ENCODE measurements at regions not wholly inside any gene's neighbourhood (a gene's known extent, or its start where the extent isn't known, plus 50 kb on each side); places are given as distances from the start of the nearest gene placed in this dataset.
"Not testable (repeated sequence)": the region's sequence is repeated elsewhere in the genome, so short reads cannot be mapped to it uniquely, and the experiment has no call there.

GRCh38 chr5:30385754-30386153 is 807.7 kb upstream of the CDH6 start:
- DNase-seq (ENCODE audit: low read depth in 2 of 2), result no peak

GRCh38 chr5:30384171-30384570 is 809.3 kb upstream of the CDH6 start:
- no peak for DNase-seq (ENCODE audit: low read depth in 2 of 2)

GRCh38 chr5:30380228-30380627 is 813.3 kb upstream of the CDH6 start:
- DNase-seq (ENCODE audit: low read depth in 2 of 2), result no peak

- DNase-seq (ENCODE audit: low read depth in 2 of 2), result no peak
Measured at GRCh38 chr5:30376848-30377247, 816.6 kb upstream of the CDH6 start.

- no peak for DNase-seq (ENCODE audit: low read depth in 2 of 2)
Measured at GRCh38 chr5:30368064-30368463, 825.4 kb upstream of the CDH6 start.

- not testable (repeated sequence) for DNase-seq (ENCODE audit: low read depth in 2 of 2)
Measured at GRCh38 chr5:30365031-30365430, 828.5 kb upstream of the CDH6 start.

GRCh38 chr5:30357371-30357770 is 836.1 kb upstream of the CDH6 start:
- no peak for DNase-seq (ENCODE audit: low read depth in 2 of 2)

- no peak for DNase-seq (ENCODE audit: low read depth in 2 of 2)
Measured at GRCh38 chr5:30355675-30356074, 837.8 kb upstream of the CDH6 start.

- DNase-seq (ENCODE audit: low read depth in 2 of 2), result no peak
Measured at GRCh38 chr5:30347858-30348257, 845.6 kb upstream of the CDH6 start.

- not testable (repeated sequence) for DNase-seq (ENCODE audit: low read depth in 2 of 2)
Measured at GRCh38 chr5:30345539-30346345, 847.7 kb upstream of the CDH6 start.

- DNase-seq (ENCODE audit: low read depth in 2 of 2), result no peak
Measured at GRCh38 chr5:30343707-30344106, 849.8 kb upstream of the CDH6 start.

- no peak for DNase-seq (ENCODE audit: low read depth in 2 of 2)
Measured at GRCh38 chr5:30341466-30341865, 852.0 kb upstream of the CDH6 start.

- no peak for DNase-seq (ENCODE audit: low read depth in 2 of 2)
Measured at GRCh38 chr5:30337084-30337573, 856.4 kb upstream of the CDH6 start.

- DNase-seq (ENCODE audit: low read depth in 2 of 2), result no peak
Measured at GRCh38 chr5:30331534-30331933, 862.0 kb upstream of the CDH6 start.

- DNase-seq (ENCODE audit: low read depth in 2 of 2), result no peak
Measured at GRCh38 chr5:30325795-30326194, 867.7 kb upstream of the CDH6 start.

- no peak for DNase-seq (ENCODE audit: low read depth in 2 of 2)
Measured at GRCh38 chr5:30324083-30324482, 869.4 kb upstream of the CDH6 start.

- no peak for DNase-seq (ENCODE audit: low read depth in 2 of 2)
Measured at GRCh38 chr5:30287890-30288289, 905.6 kb upstream of the CDH6 start.

GRCh38 chr5:30279237-30279636 is 914.2 kb upstream of the CDH6 start:
- DNase-seq (ENCODE audit: low read depth in 2 of 2), result no peak

GRCh38 chr5:30267026-30267425 is 926.5 kb upstream of the CDH6 start:
- no peak for DNase-seq (ENCODE audit: low read depth in 2 of 2)

GRCh38 chr5:30239331-30240022 is 954.0 kb upstream of the CDH6 start:
- DNase-seq (ENCODE audit: low read depth in 2 of 2), result no peak

GRCh38 chr5:30237189-30237588 is 956.3 kb upstream of the CDH6 start:
- DNase-seq (ENCODE audit: low read depth in 2 of 2), result no peak

GRCh38 chr5:30209755-30210154 is 983.7 kb upstream of the CDH6 start:
- no peak for DNase-seq (ENCODE audit: low read depth in 2 of 2)

- no peak for DNase-seq (ENCODE audit: low read depth in 2 of 2)
Measured at GRCh38 chr5:30197662-30198061, 995.8 kb upstream of the CDH6 start.
